Pancreas (tissue), 10 donors: ENCODE measurements at regions not wholly inside any gene's neighbourhood (a gene's known extent, or its start where the extent isn't known, plus 50 kb on each side); places are given as distances from the start of the nearest gene placed in this dataset.

Source experiments
- ATAC-seq, 4 donors: fragments of 200-7000 bp; cut with Tn5 transposase; one replicate each; pipeline versions ENCODE4 v1.8.0 to v1.9.1; 2020; ENCODE audit warnings: mild to moderate bottlenecking in 4 of 4, moderate library complexity in 4 of 4
- DNase-seq, 6 donors: peaks; one replicate each; pipeline ENCODE4 v3.0.0-alpha.2; 2020
- FAIRE-seq: peaks from 2 replicates; lab custom pipeline; 2012; peaks lifted over from hg19 to GRCh38; lab: Jason Lieb, UNC
- H3K27ac ChIP-seq, 4 donors: fragments of 200-600 bp; sonication (generic); 1 replicate in 3 of 4; 2 replicates in 1 of 4; pipeline versions ENCODE4 v1.5.0 to v1.8.0; 2020
- H3K27me3 ChIP-seq, 4 donors: fragments of 200-600 bp; one replicate each; pipeline ENCODE4 v1.8.0; 2021
- H3K36me3 ChIP-seq, 3 donors: fragments of 200-600 bp; sonication (generic) in 1 of 3; one replicate each; pipeline versions ENCODE4 v1.5.0 to v1.8.0; 2020 to 2021
- H3K4me1 ChIP-seq, 3 donors: fragments of 200-600 bp; one replicate each; pipeline ENCODE4 v1.8.0; 2021
- H3K4me3 ChIP-seq, 4 donors: fragments of 200-600 bp; sonication (generic) in 2 of 4; one replicate each; pipeline versions ENCODE4 v1.5.0 to v1.8.0; 2020 to 2021
- H3K9me3 ChIP-seq, 4 donors: fragments of 200-600 bp; one replicate each; pipeline ENCODE4 v1.8.0; 2021
- WGBS, 2 donors: extraction: QIAGEN DNeasy Blood & Tissue Kit; methylation state at CpG; one replicate each; pipeline ENCODE4 v1.1.7; 2013; 5-methylcytosine and 5-hydroxymethylcytosine counted together
- intact Hi-C, 3 donors: fragments of 100-400 bp; cut with DNase I; formaldehyde crosslinking; loops; one replicate each; pipeline versions ENCODE4 v1.11.1 to v1.14.2; 2022
- TF ChIP-seq, protein P1 (sequence below), 4 donors: fragments of 200-600 bp; sonication (generic) in 3 of 4; IDR thresholded peaks; one replicate each; pipeline versions ENCODE4 v1.5.0 to v1.8.0; 2021; ENCODE audit warnings: antibody characterized with exemption in 4 of 4
- donor health status: healthy with polysubstance abuse.
- donor health status: DM: no; HTN: no; CAD: no; lungs with moderate emphysema.
- donor health status: DM: no; HTN: no; CAD: no.
- donor health status: control.
- donor health status: control.
- donor health status: Bipolar disorder and iron deficiency.
- donor health status: DM: yes; HTN: yes; CAD: no.
- donor health status: DM: no; HTN: no; CAD: no.
- donor health status: DM: no; HTN: no; CAD: no.
- donor health status: DM: yes; HTN: yes; CAD: no.

DNA sequence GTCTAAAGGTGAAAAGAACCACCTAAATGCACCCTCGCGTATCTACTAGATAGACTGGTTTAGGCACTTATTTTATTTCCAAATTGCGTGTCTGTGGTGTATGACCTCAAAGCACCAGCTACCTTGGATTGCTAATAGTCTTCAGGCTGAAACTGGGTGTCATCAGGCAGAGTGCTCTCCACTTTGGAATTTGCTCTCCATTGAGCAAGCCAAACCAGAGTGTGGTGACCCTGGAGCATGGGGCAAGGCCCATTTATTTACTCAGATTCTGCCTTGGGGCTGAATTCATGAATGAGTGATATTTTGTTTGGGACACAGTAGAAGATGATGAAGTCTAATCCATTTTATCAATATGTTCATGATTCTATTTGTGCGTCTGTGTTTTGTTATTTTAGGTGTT lies 812.8 kb upstream of the SLC35B3 start:
- FAIRE-seq (no peak), DNase-seq (no peak), ATAC-seq (no peak)
- H3K27ac ChIP-seq: no peak overlapping the region
- no peaks in the 10 kb centered on the region for H3K9me3 ChIP-seq
- TF ChIP-seq, protein P1, sequence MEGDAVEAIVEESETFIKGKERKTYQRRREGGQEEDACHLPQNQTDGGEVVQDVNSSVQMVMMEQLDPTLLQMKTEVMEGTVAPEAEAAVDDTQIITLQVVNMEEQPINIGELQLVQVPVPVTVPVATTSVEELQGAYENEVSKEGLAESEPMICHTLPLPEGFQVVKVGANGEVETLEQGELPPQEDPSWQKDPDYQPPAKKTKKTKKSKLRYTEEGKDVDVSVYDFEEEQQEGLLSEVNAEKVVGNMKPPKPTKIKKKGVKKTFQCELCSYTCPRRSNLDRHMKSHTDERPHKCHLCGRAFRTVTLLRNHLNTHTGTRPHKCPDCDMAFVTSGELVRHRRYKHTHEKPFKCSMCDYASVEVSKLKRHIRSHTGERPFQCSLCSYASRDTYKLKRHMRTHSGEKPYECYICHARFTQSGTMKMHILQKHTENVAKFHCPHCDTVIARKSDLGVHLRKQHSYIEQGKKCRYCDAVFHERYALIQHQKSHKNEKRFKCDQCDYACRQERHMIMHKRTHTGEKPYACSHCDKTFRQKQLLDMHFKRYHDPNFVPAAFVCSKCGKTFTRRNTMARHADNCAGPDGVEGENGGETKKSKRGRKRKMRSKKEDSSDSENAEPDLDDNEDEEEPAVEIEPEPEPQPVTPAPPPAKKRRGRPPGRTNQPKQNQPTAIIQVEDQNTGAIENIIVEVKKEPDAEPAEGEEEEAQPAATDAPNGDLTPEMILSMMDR (IDR thresholded peaks at IDR 0.05): no peak
- H3K36me3 ChIP-seq: no peaks in the 10 kb centered on the region
- no peaks in the 10 kb centered on the region for H3K4me1 ChIP-seq
- intact Hi-C loops: no loop called here
- 88% methylated on average over 4 of the region's 4 CpGs for WGBS, 2 donors
- no peaks in the 10 kb centered on the region for H3K27me3 ChIP-seq
- H3K4me3 ChIP-seq: no peak overlapping the region

DNA sequence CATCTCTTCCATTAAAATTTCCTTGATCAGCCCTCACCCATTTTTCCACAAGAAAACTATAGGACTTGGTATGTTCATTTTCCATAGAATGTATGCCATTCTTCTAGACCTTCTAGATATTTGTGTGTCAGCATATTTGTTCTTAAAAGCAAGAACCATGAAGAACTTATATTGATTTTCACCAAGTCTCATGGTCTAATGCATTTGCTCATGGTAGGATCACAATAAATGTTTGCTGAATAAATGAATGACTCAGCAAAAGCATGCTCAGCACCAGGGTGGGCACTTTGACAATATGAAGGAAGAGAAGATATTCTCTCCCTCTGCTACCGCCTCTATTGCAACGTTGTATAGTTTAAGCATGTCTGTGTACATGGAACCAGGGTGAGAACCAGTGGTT lies 805.5 kb upstream of the SLC35B3 start:
- intact Hi-C loops: no loop called here
- H3K4me1 ChIP-seq: no peaks in the 10 kb centered on the region
- no peaks in the 10 kb centered on the region for H3K27me3 ChIP-seq
- H3K9me3 ChIP-seq: no peaks in the 10 kb centered on the region
- H3K4me3 ChIP-seq: no peak overlapping the region
- DNase-seq (no peak), FAIRE-seq (no peak), ATAC-seq (no peak)
- TF ChIP-seq, protein P1 (IDR thresholded peaks at IDR 0.05): no peak
- WGBS, 2 donors: 79 to 88% methylated on average over 2 of the region's 2 CpGs
- H3K27ac ChIP-seq: no peak overlapping the region
- H3K36me3 ChIP-seq: no peaks in the 10 kb centered on the region

DNA sequence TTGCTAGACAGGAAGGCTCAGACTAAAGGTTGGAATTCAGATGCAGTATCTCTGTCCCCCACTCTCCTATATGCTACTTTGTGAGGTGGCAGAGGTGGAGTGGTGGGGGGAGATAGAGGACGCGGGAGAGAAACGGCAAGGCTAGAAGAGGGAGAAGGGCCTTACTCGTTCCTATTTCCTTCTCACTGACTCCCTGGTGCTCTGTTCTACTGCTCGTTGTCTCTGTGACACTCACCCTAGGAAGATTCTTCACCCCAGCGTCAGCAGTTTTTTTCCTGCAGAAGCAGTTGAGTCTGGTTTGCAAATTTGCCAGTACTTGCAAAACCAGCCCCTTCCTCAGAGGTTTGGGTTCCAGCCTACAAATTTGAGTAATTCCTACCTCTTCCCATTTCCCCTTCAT lies 801.1 kb upstream of the SLC35B3 start:
- H3K36me3 ChIP-seq: no peaks in the 10 kb centered on the region
- no peak for FAIRE-seq
- H3K27ac ChIP-seq: no peak overlapping the region
- no peak for ATAC-seq
- H3K4me3 ChIP-seq: no peak overlapping the region
- 53 to 59% methylated on average over 6 of the region's 6 CpGs for WGBS, 2 donors
- TF ChIP-seq, protein P1 (IDR thresholded peaks at IDR 0.05): no peak
- intact Hi-C loops: no loop called here
- no peaks in the 10 kb centered on the region for H3K9me3 ChIP-seq
- no peaks in the 10 kb centered on the region for H3K4me1 ChIP-seq
- DNase-seq: no peak
- H3K27me3 ChIP-seq: no peaks in the 10 kb centered on the region

DNA sequence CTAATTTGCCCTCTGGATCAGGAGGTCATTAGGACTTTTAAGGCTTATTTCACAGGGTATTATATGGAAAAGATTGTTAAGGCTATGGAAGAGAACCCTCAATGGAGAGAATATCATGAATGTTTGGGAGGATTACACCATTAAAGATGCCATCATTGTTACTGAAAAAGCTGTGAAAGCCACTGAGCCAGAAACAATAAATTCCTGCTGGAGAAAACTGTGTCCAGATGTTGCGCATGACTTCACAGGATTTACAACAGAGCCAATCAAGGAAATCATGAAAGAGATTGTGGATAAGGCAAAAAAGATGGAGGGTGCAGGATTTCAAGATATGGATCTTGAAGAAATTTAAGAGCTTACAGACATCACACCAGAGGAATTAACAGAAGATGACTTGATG lies 798.3 kb upstream of the SLC35B3 start:
- no peaks in the 10 kb centered on the region for H3K27me3 ChIP-seq
- H3K9me3 ChIP-seq: no peaks in the 10 kb centered on the region
- no peaks in the 10 kb centered on the region for H3K4me1 ChIP-seq
- ATAC-seq (no peak), DNase-seq (no peak), FAIRE-seq (no peak)
- H3K27ac ChIP-seq: no peak overlapping the region
- no peak overlapping the region for H3K4me3 ChIP-seq
- TF ChIP-seq, protein P1 (IDR thresholded peaks at IDR 0.05): no peak
- WGBS, 2 donors: 96 to 100% methylated on average over 1 of the region's 1 CpG
- no peaks in the 10 kb centered on the region for H3K36me3 ChIP-seq
- intact Hi-C loops: no loop called here

DNA sequence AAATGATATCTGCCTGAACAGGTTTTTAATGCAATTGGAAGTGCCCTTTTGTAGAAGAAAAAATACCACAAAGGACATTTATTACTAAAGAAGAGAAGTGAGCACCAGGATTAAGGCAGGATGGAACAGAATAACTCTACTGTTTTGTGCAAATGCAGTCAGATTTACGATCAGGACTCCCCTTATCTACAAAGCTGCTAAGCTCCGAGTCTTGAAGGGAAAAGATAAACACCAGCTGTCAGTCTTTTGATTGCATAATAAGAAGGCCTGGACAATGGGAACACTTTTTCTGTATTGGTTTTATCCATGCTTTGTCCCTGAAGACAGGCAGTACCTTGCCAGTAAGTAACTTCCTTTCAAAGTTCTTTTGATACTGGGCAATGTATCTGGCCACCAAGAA lies 797.9 kb upstream of the SLC35B3 start:
- DNase-seq (no peak), FAIRE-seq (no peak), ATAC-seq (no peak)
- no peak overlapping the region for H3K27ac ChIP-seq
- H3K4me3 ChIP-seq: no peak overlapping the region
- H3K36me3 ChIP-seq: no peaks in the 10 kb centered on the region
- no peaks in the 10 kb centered on the region for H3K4me1 ChIP-seq
- H3K27me3 ChIP-seq: no peaks in the 10 kb centered on the region
- intact Hi-C loops: no loop called here
- H3K9me3 ChIP-seq: no peaks in the 10 kb centered on the region
- TF ChIP-seq, protein P1 (IDR thresholded peaks at IDR 0.05): no peak
- whole genome bisulfite sequencing, 2 donors: 2 to 6% methylated on average over 2 of the region's 2 CpGs
